ENCODE measurements at regions not wholly inside any gene's neighbourhood (a gene's known extent, or its start where the extent isn't known, plus 50 kb on each side); places are given as distances from the start of the nearest gene placed in this dataset.

DNA sequence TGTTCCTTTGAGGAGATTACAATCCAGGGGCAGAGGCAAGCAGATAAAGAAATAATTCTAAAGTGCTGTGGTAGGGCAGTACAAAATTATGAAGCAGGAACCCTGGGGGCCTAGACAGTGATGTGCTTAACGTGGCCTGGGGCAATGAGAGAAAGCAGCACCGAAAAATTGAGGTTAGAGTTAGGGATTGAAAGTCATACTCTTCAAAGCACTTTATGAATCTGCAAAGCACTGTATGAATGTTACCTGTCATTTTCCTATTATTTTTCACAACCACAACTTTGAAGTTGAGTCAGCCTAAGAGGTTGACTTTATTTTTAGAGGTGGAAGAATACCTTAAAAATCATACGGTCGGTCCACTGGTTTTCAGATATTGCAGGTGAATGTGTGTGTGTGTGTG, 183.4 kb upstream of the NFIA start:
- TF ChIP-seq, protein P1, sequence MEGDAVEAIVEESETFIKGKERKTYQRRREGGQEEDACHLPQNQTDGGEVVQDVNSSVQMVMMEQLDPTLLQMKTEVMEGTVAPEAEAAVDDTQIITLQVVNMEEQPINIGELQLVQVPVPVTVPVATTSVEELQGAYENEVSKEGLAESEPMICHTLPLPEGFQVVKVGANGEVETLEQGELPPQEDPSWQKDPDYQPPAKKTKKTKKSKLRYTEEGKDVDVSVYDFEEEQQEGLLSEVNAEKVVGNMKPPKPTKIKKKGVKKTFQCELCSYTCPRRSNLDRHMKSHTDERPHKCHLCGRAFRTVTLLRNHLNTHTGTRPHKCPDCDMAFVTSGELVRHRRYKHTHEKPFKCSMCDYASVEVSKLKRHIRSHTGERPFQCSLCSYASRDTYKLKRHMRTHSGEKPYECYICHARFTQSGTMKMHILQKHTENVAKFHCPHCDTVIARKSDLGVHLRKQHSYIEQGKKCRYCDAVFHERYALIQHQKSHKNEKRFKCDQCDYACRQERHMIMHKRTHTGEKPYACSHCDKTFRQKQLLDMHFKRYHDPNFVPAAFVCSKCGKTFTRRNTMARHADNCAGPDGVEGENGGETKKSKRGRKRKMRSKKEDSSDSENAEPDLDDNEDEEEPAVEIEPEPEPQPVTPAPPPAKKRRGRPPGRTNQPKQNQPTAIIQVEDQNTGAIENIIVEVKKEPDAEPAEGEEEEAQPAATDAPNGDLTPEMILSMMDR (IDR thresholded peaks at IDR 0.05; ENCODE audit: extremely low read depth, missing control alignments) = no peak
- no peak for DNase-seq (ENCODE audit: low spot score)

DNA sequence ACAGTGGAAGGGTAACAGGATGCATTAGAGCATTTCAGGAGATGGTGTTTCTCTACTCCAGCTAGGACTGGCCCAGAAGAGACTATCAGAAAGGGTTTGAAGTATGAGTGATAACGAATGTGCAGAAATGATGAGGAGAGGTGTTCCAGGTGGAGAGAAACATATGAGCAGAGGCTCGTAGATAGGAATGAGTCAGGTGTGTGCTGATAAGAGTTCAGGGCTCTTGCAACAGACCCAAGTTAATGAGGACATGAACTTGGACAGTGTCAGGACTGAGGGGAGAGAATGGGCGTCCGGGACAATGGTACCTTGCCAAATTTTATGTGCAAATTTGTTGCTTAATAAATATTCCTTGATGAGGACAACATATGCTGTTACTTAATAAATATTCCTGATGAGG, 183.9 kb upstream of the NFIA start:
- TF ChIP-seq, protein P1 (IDR thresholded peaks at IDR 0.05; ENCODE audit: extremely low read depth, missing control alignments) = no peak

DNA sequence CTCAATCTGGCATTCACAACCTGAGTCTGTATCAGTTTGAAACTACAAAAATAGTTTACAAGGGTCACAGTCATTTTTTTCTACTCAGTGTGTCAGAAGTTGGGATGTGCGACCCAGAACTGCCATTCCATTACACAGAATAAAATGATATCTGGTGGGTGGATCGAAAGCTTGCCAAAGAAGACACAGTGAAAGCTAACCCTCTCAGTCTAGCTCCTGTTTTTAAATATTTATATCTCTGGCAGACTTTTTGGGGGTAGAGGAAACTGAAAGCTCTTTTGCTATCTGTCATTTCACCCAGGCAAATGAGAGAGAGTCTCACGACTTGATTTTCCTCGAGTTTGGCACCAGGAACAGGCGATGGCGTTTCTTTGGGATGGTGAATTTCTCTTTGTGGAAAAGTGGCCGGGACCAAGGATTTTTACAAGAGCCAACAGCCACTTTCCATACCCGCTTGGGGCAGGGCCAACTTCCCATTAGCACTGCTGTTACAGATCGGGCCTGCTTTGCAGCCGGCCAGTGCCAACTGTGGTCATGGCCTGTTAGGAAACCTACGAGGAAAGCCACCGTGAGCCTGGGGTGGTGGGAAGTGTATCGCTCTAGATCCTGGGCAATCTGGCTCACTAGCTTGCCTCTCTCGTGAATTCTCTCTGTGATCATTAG, 185.5 kb upstream of the NFIA start:
- TF ChIP-seq, protein P1 (IDR thresholded peaks at IDR 0.05; ENCODE audit: extremely low read depth, missing control alignments) = no peak

More for the DNA sequence above, 183.9 kb upstream of the NFIA start:
- no peak for DNase-seq (ENCODE audit: low spot score)

DNA sequence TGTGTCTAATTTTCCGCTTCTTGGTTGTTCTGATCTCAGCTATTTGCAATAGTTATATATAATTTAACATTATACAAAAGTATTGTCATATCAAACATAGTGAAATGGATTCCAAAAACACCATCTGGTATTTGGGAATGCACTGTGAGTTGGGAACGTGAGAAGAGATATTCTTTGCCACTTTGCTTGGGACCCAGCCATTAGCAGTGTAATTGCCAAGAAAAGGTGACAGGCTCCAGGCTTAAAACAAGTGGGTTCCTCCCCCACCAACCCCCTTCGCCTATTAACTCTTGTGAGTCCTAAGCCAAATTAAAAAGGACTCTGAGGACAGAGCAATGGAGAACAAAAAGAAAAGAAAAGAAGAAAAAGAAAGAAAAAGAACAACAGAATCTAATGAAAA, 186.7 kb upstream of the NFIA start:
- TF ChIP-seq, protein P1 (IDR thresholded peaks at IDR 0.05; ENCODE audit: extremely low read depth, missing control alignments) = no peak
- no peak for DNase-seq (ENCODE audit: low spot score)

More for the DNA sequence above, 185.5 kb upstream of the NFIA start:
- DNase-seq (ENCODE audit: low spot score) = no peak

DNA sequence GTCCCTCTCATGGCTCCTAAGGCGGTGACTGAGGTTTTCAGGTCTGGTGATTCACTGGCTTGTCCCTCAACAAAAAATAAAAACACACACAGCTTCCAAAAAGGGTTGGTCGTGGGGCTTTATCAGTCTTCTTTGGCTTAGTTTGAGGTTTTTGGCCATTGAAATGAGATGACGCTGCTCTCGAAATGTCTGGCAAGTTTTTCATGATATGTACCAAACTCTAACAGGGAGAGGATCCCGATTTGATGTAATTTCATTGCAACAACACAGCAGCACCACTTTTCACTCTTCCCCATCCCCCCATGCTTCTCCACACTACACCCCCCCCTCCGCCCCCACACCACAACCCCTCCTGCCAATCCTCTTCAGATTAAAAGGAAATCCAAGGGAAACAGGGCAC, 187.1 kb upstream of the NFIA start:
- TF ChIP-seq, protein P1 (IDR thresholded peaks at IDR 0.05; ENCODE audit: extremely low read depth, missing control alignments) = no peak

DNA sequence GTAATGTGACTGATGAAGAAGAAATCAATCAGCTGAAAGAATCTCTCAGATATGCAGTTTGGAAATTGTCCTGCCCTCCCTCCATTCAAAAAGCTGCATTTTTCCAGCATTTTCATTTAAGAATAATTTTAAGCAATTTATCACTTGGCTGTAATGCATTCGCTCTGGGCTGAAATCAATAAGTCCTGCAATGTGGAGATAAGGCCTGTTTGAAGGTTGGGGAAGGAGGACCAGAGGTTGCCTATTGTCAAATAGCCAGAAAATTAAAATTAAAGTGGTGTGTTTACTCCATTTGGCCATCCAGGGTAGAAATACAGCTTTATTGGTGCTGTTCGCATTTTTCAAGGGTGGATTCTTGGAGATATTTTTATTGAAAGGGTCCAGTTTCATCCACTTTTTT, 187.6 kb upstream of the NFIA start:
- DNase-seq (ENCODE audit: low spot score) = no peak
- TF ChIP-seq, protein P1 (IDR thresholded peaks at IDR 0.05; ENCODE audit: extremely low read depth, missing control alignments) = no peak

More for the DNA sequence above, 187.1 kb upstream of the NFIA start:
- DNase-seq (ENCODE audit: low spot score) = no peak

DNA sequence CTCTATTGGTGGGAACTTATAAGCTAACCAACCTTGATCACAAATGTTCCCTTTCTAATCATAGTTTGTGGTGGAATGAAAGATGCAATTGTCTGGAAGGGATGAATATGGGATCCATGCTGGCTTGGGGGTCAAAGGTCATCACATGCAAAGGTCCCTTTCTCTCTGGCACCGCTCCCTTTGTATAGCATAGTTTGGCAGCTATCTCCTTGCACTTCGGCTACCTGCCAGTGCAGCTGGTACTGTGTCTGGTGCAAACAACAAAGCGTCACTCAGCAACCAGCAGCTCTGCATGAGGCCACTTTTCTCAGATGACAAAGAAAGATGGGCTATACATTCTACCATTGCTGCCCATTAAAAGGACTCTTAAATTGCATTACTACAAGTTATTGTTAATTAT, 188.2 kb upstream of the NFIA start:
- no peak for DNase-seq (ENCODE audit: low spot score)
- TF ChIP-seq, protein P1 (IDR thresholded peaks at IDR 0.05; ENCODE audit: extremely low read depth, missing control alignments) = no peak
